OCI-LY1 (cell line): ENCODE measurements at regions not wholly inside any gene's neighbourhood (a gene's known extent, or its start where the extent isn't known, plus 50 kb on each side); places are given as distances from the start of the nearest gene placed in this dataset.

Experiments used
- CTCF ChIP-seq: fragments of 200-600 bp; sonication (generic), shearing (Covaris generic); IDR thresholded peaks from 2 replicates; pipeline ENCODE4 v1.5.1; 2017; ENCODE audit warnings: mild to moderate bottlenecking, antibody characterized with exemption, low read length, moderate library complexity, mixed read lengths
- EZH2 ChIP-seq: fragments of 200-600 bp; sonication (generic), shearing (Covaris generic); IDR thresholded peaks from 2 replicates; pipeline ENCODE4 v1.8.0; 2017; ENCODE audit warnings: borderline replicate concordance, mixed run types, mild to moderate bottlenecking, antibody characterized with exemption, low read length, moderate library complexity, mixed read lengths

- no peak for TF ChIP-seq CTCF
- no peak for TF ChIP-seq EZH2
Observed at GRCh38 chrX:40506201-40506985, 74.4 kb upstream of the ATP6AP2 start.
